Body of pancreas (tissue), 4 donors: ENCODE measurements at regions not wholly inside any gene's neighbourhood (a gene's known extent, or its start where the extent isn't known, plus 50 kb on each side); places are given as distances from the start of the nearest gene placed in this dataset.

ENCODE experiments used
- ATAC-seq: fragments of 150-250 bp; one replicate; pipeline ENCODE4 v1.9.1; 2016
- DNase-seq, 4 donors: peaks; one replicate each; pipeline ENCODE4 v3.0.0-alpha.2; 2019
- H3K27ac ChIP-seq, 4 donors: fragments of 200-600 bp; sonication (generic); 1 replicate in 3 of 4; 2 replicates in 1 of 4; pipeline versions ENCODE4 v1.5.1 to v1.6.1; 2016 to 2019; ENCODE audit warnings: mild to moderate bottlenecking in 1 of 4, mixed read lengths in 1 of 4, moderate library complexity in 1 of 4
- H3K27me3 ChIP-seq, 2 donors: fragments of 200-600 bp; sonication (generic); one replicate each; pipeline ENCODE4 v1.6.0; 2016; ENCODE audit warnings: mild to moderate bottlenecking in 1 of 2
- H3K36me3 ChIP-seq, 2 donors: fragments of 200-600 bp; sonication (generic); replicated peaks in 1 of 2; 2 replicates each; pipeline ENCODE4 v1.5.1; 2016; ENCODE audit warnings: low read depth in 2 of 2; ENCODE audit not compliant: insufficient read depth in 1 of 2
- H3K4me1 ChIP-seq: fragments of 200-600 bp; sonication (generic); one replicate; pipeline ENCODE4 v1.6.0; 2016
- H3K4me3 ChIP-seq, 2 donors: fragments of 200-600 bp; sonication (generic); 1 replicate in 1 of 2; 2 replicates in 1 of 2; pipeline ENCODE4 v1.5.1; 2016 to 2019
- H3K9me3 ChIP-seq, 3 donors: fragments of 200-600 bp; sonication (generic); 1 replicate in 2 of 3; 2 replicates in 1 of 3; pipeline ENCODE4 v1.5.1; 2016
- CTCF ChIP-seq, 7 experiments: fragments of 450-650 bp in 4 of 7; fragments of 200-600 bp in 3 of 7; sonication (generic) in 3 of 7; IDR thresholded peaks; one replicate each; pipeline ENCODE4 v1.5.1; 2016 to 2019; ENCODE audit warnings: antibody characterized with exemption in 7 of 7
- POLR2A ChIP-seq, 3 donors: fragments of 450-650 bp; IDR thresholded peaks; one replicate each; pipeline ENCODE4 v1.6.1; 2016; ENCODE audit warnings: antibody characterized with exemption in 3 of 3, mild to moderate bottlenecking in 2 of 3
- WGBS, 2 donors: methylation state at CpG; one replicate each; pipeline ENCODE4 v1.1.5; 2017; 5-methylcytosine and 5-hydroxymethylcytosine counted together
- intact Hi-C: fragments of 100-400 bp; cut with DNase I; formaldehyde crosslinking; loops from one replicate; pipeline ENCODE4 v1.15.1; 2023

GRCh38 chr6:153526479-153526878 lies 395.4 kb upstream of the RGS17 start:
- H3K36me3 ChIP-seq: no peaks in the 10 kb centered on the region
- 55 to 68% methylated on average over 3 of the region's 3 CpGs for WGBS, 2 donors
- H3K4me3 ChIP-seq: no peak overlapping the region
- no peaks in the 10 kb centered on the region for H3K27me3 ChIP-seq
- TF ChIP-seq POLR2A (IDR thresholded peaks at IDR 0.05) (no peak), CTCF (IDR thresholded peaks at IDR 0.05) (no peak)
- ATAC-seq: no peak
- intact Hi-C loops: no loop called here
- no peak overlapping the region for H3K27ac ChIP-seq
- H3K9me3 ChIP-seq: no peaks in the 10 kb centered on the region
- no peak for DNase-seq
- no peaks in the 10 kb centered on the region for H3K4me1 ChIP-seq

- H3K9me3 ChIP-seq: no peaks in the 10 kb centered on the region
- WGBS, 2 donors: 33 to 36% methylated on average over 1 of the region's 1 CpG
- no peak overlapping the region for H3K4me3 ChIP-seq
- ATAC-seq (no peak), DNase-seq (no peak)
- no peak overlapping the region for H3K27ac ChIP-seq
- H3K4me1 ChIP-seq: no peaks in the 10 kb centered on the region
- intact Hi-C loops: no loop called here
- TF ChIP-seq POLR2A (IDR thresholded peaks at IDR 0.05): no peak
- H3K36me3 ChIP-seq: no peaks in the 10 kb centered on the region
- H3K27me3 ChIP-seq: no peaks in the 10 kb centered on the region
These were observed 394.9 kb upstream of the RGS17 start for GRCh38 chr6:153525998-153526397.

GRCh38 chr6:153523390-153523789 lies 392.3 kb upstream of the RGS17 start:
- no peak overlapping the region for H3K4me3 ChIP-seq
- no peak overlapping the region for H3K27ac ChIP-seq
- H3K9me3 ChIP-seq: no peaks in the 10 kb centered on the region
- no peaks in the 10 kb centered on the region for H3K36me3 ChIP-seq
- intact Hi-C loops: no loop called here
- H3K4me1 ChIP-seq: no peaks in the 10 kb centered on the region
- no peak for TF ChIP-seq POLR2A (IDR thresholded peaks at IDR 0.05)
- TF ChIP-seq CTCF (IDR thresholded peaks at IDR 0.05): no peak
- no peaks in the 10 kb centered on the region for H3K27me3 ChIP-seq
- DNase-seq (no peak), ATAC-seq (no peak)

GRCh38 chr6:153511896-153512496 lies 380.9 kb upstream of the RGS17 start:
- DNase-seq: peak in 1 of 4 donors; percentile 11
- Histone ChIP-seq H3K27me3 (no peaks in the 10 kb centered on the region), H3K4me1 (no peaks in the 10 kb centered on the region), H3K9me3 (no peaks in the 10 kb centered on the region), H3K27ac (no peak overlapping the region), H3K36me3 (no peaks in the 10 kb centered on the region), H3K4me3 (no peak overlapping the region)
- no peak for ATAC-seq
- 33 to 36% methylated on average over 2 of the region's 2 CpGs for WGBS, 2 donors
- peak in 6 of 7 experiments; percentile 44 to 57 (median 54) for TF ChIP-seq CTCF (IDR thresholded peaks at IDR 0.05)
- no peak for TF ChIP-seq POLR2A (IDR thresholded peaks at IDR 0.05)
- intact Hi-C loops: no loop called here

GRCh38 chr6:153503810-153504209 lies 372.7 kb upstream of the RGS17 start:
- Histone ChIP-seq H3K4me3 (no peak overlapping the region), H3K36me3 (no peaks in the 10 kb centered on the region), H3K4me1 (no peaks in the 10 kb centered on the region), H3K27ac (no peak overlapping the region), H3K9me3 (no peaks in the 10 kb centered on the region), H3K27me3 (no peaks in the 10 kb centered on the region)
- DNase-seq (no peak), ATAC-seq (no peak)
- 89 to 91% methylated on average over 4 of the region's 4 CpGs for WGBS, 2 donors
- intact Hi-C loops: loop anchor here (10.0 kb wide), 1 partner anchor 469 kb away; no protein-coding TSS in a partner anchor
- TF ChIP-seq POLR2A (IDR thresholded peaks at IDR 0.05) (no peak), CTCF (IDR thresholded peaks at IDR 0.05) (no peak)
